Right atrium auricular region (tissue), 2 donors: ENCODE measurements at regions not wholly inside any gene's neighbourhood (a gene's known extent, or its start where the extent isn't known, plus 50 kb on each side); places are given as distances from the start of the nearest gene placed in this dataset.

Experiments used
- DNase-seq: peaks from one replicate; pipeline ENCODE4 v3.0.0-alpha.2; 2019; ENCODE audit warnings: low spot score
- H3K27ac ChIP-seq, 2 donors: fragments of 200-600 bp; sonication (generic); 1 replicate in 1 of 2; 2 replicates in 1 of 2; pipeline ENCODE4 v1.5.1; 2016 to 2019
- H3K27me3 ChIP-seq, 2 donors: fragments of 200-600 bp; sonication (generic); one replicate each; pipeline versions ENCODE4 v1.5.1 to v1.6.0; 2017 to 2019
- H3K36me3 ChIP-seq: fragments of 200-600 bp; sonication (generic); one replicate; pipeline ENCODE4 v1.5.1; 2016
- H3K4me1 ChIP-seq, 2 donors: fragments of 200-600 bp; sonication (generic); one replicate each; pipeline versions ENCODE4 v1.5.1 to v1.6.0; 2017 to 2019
- H3K4me3 ChIP-seq, 2 donors: fragments of 200-600 bp; sonication (generic); 1 replicate in 1 of 2; 2 replicates in 1 of 2; pipeline ENCODE4 v1.5.1; 2017 to 2019; ENCODE audit warnings: mild to moderate bottlenecking in 1 of 2, moderate library complexity in 1 of 2
- H3K9me3 ChIP-seq, 2 donors: fragments of 200-600 bp; sonication (generic); one replicate each; pipeline ENCODE4 v1.5.1; 2019
- TF ChIP-seq, protein P1 (sequence below), 2 donors: fragments of 200-600 bp; sonication (generic); IDR thresholded peaks; one replicate each; pipeline ENCODE4 v1.5.1; 2019; ENCODE audit warnings: antibody characterized with exemption in 2 of 2

- Histone ChIP-seq H3K27ac (no peak overlapping the region), H3K27me3 (no peaks in the 10 kb centered on the region), H3K36me3 (no peaks in the 10 kb centered on the region), H3K9me3 (peaks cover 0 to 3% of the 10 kb centered on the region in 2 donors), H3K4me3 (no peak overlapping the region), H3K4me1 (no peaks in the 10 kb centered on the region)
- TF ChIP-seq, protein P1, sequence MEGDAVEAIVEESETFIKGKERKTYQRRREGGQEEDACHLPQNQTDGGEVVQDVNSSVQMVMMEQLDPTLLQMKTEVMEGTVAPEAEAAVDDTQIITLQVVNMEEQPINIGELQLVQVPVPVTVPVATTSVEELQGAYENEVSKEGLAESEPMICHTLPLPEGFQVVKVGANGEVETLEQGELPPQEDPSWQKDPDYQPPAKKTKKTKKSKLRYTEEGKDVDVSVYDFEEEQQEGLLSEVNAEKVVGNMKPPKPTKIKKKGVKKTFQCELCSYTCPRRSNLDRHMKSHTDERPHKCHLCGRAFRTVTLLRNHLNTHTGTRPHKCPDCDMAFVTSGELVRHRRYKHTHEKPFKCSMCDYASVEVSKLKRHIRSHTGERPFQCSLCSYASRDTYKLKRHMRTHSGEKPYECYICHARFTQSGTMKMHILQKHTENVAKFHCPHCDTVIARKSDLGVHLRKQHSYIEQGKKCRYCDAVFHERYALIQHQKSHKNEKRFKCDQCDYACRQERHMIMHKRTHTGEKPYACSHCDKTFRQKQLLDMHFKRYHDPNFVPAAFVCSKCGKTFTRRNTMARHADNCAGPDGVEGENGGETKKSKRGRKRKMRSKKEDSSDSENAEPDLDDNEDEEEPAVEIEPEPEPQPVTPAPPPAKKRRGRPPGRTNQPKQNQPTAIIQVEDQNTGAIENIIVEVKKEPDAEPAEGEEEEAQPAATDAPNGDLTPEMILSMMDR (IDR thresholded peaks at IDR 0.05), result no peak
- no peak for DNase-seq
Observed at GRCh38 chr6:76490456-76490855, 418.0 kb upstream of the IMPG1 start.

DNA sequence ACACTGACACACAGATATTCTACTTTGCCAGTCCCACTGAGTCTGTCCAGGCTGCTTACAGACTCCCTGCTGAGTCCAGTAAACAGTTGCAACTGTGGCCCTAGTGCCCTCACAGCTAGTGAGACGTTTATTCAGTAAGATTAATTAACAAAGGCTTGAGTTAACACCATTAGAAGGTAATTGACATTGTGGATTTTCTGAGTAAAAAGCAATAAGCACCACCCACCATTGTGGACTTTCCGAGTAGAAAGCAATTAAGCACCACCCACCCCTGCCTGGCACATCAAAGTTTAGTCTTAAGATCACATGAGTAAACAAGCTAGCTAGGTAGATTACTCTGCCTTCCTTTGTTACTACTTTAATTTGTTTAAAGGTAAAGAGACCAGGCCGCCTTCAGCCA, 408.6 kb upstream of the IMPG1 start:
- DNase-seq, result no peak
- Histone ChIP-seq H3K4me1 (no peaks in the 10 kb centered on the region), H3K9me3 (peaks cover 0 to 27% of the 10 kb centered on the region in 2 donors), H3K4me3 (no peak overlapping the region), H3K36me3 (no peaks in the 10 kb centered on the region), H3K27me3 (no peaks in the 10 kb centered on the region), H3K27ac (no peak overlapping the region)
- TF ChIP-seq, protein P1 (IDR thresholded peaks at IDR 0.05), result no peak

GRCh38 chr6:76472858-76473257, 400.4 kb upstream of the IMPG1 start:
- Histone ChIP-seq H3K36me3 (no peaks in the 10 kb centered on the region), H3K4me1 (no peaks in the 10 kb centered on the region), H3K4me3 (no peak overlapping the region), H3K27me3 (no peaks in the 10 kb centered on the region), H3K9me3 (peaks cover 0 to 5% of the 10 kb centered on the region in 2 donors), H3K27ac (no peak overlapping the region)
- TF ChIP-seq, protein P1 (IDR thresholded peaks at IDR 0.05), result no peak
- DNase-seq, result no peak

DNA sequence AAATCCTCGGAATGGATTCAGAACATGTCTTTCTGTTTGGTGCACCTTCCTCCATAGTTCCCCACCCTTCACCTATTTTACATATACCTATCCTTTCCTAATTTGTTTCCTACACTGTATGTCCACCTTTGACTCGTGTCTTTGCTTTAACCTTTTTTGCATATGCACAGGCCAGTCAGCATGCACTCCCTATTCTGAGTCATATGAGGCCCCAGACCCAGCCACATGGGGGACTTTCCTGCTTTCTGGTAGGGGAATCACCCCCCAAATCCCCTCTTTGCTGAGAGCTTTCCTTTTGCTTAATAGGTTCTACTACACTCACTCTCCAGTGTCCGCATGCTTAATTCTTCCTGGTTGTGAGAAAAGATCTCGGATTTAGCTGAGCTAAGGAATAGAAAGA, 393.8 kb upstream of the IMPG1 start:
- TF ChIP-seq, protein P1 (IDR thresholded peaks at IDR 0.05), result no peak
- Histone ChIP-seq H3K4me3 (no peak overlapping the region), H3K36me3 (no peaks in the 10 kb centered on the region), H3K27me3 (no peaks in the 10 kb centered on the region), H3K4me1 (no peaks in the 10 kb centered on the region), H3K27ac (no peak overlapping the region), H3K9me3 (no peaks in the 10 kb centered on the region)
- DNase-seq, result no peak

- Histone ChIP-seq H3K9me3 (no peaks in the 10 kb centered on the region), H3K4me3 (no peak overlapping the region), H3K27me3 (no peaks in the 10 kb centered on the region), H3K4me1 (no peaks in the 10 kb centered on the region), H3K36me3 (no peaks in the 10 kb centered on the region), H3K27ac (no peak overlapping the region)
- TF ChIP-seq, protein P1 (IDR thresholded peaks at IDR 0.05), result no peak
- DNase-seq, result no peak
Observed at GRCh38 chr6:76465410-76465809, 392.9 kb upstream of the IMPG1 start.

DNA sequence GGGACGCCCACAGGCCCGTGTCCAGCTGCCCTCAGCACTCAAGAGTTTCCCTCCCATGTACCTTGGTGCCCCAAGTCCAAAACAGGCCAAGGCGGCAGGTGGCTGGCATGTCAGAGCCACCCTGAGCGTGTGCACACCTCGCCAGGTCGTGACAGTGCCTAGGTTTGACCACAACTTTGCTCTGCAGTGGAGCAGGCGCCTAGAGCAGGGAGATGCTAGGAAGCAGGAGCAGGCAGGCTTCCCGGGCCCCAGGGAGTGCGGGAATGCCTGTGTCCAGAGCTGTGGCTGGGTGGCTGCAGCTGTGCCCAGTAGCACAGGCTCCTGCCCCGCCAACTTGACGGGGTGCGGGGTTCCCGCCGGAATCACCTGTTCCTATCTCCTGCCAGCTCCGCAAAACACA, 380.8 kb upstream of the IMPG1 start:
- no peaks in the 10 kb centered on the region for H3K36me3 ChIP-seq
- no peaks in the 10 kb centered on the region for H3K9me3 ChIP-seq
- H3K27me3 ChIP-seq, result no peaks in the 10 kb centered on the region
- H3K27ac ChIP-seq, result no peak overlapping the region
- TF ChIP-seq, protein P1 (IDR thresholded peaks at IDR 0.05), result no peak
- no peak for DNase-seq
- no peaks in the 10 kb centered on the region for H3K4me1 ChIP-seq
- no peak overlapping the region for H3K4me3 ChIP-seq
